ENCODE measurements at regions not wholly inside any gene's neighbourhood (a gene's known extent, or its start where the extent isn't known, plus 50 kb on each side); places are given as distances from the start of the nearest gene placed in this dataset.

DNA sequence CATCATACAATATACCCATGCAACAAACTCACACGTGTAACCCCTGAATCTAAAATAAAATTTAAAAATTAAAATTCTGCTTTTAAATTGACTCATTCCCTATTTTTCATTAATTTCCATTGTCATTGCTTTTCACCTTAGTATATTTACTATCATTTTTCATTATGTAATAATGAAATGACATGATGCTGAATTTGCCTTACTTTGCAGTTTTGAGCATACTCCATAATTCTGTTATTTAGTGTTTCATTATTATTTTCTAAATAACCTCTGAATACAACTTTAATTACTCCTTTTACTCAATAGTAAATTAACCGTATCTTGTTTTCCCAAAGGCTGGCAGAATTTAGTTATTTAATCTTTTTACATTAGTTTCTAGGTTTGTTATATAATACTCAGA lies 719.6 kb downstream of the DOK5 start:
- TF ChIP-seq TAF1 (IDR thresholded peaks at IDR 0.05; ENCODE audit: borderline replicate concordance, low read depth, low read length) (no peak), POLR2A (IDR thresholded peaks at IDR 0.05; ENCODE audit: low read depth, low read length) (no peak), ZNF24 (IDR thresholded peaks at IDR 0.05) (no peak), BHLHE40 (IDR thresholded peaks at IDR 0.05; ENCODE audit: borderline replicate concordance in 1 of 2, low read depth in 2 of 2, low read length in 1 of 2) (no peak)
- TF ChIP-seq, protein P1, sequence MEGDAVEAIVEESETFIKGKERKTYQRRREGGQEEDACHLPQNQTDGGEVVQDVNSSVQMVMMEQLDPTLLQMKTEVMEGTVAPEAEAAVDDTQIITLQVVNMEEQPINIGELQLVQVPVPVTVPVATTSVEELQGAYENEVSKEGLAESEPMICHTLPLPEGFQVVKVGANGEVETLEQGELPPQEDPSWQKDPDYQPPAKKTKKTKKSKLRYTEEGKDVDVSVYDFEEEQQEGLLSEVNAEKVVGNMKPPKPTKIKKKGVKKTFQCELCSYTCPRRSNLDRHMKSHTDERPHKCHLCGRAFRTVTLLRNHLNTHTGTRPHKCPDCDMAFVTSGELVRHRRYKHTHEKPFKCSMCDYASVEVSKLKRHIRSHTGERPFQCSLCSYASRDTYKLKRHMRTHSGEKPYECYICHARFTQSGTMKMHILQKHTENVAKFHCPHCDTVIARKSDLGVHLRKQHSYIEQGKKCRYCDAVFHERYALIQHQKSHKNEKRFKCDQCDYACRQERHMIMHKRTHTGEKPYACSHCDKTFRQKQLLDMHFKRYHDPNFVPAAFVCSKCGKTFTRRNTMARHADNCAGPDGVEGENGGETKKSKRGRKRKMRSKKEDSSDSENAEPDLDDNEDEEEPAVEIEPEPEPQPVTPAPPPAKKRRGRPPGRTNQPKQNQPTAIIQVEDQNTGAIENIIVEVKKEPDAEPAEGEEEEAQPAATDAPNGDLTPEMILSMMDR (IDR thresholded peaks at IDR 0.05 in 2 of 3, conservative IDR thresholded peaks at IDR 0.05 in 1 of 3; ENCODE audit: control insufficient read depth in 2 of 3, extremely low read depth in 1 of 3, insufficient read depth in 1 of 3, low read depth in 3 of 3, low read length in 3 of 3) = no peak

All from GM12878 (cell line).